ENCODE measurements at regions not wholly inside any gene's neighbourhood (a gene's known extent, or its start where the extent isn't known, plus 50 kb on each side); places are given as distances from the start of the nearest gene placed in this dataset.

DNA sequence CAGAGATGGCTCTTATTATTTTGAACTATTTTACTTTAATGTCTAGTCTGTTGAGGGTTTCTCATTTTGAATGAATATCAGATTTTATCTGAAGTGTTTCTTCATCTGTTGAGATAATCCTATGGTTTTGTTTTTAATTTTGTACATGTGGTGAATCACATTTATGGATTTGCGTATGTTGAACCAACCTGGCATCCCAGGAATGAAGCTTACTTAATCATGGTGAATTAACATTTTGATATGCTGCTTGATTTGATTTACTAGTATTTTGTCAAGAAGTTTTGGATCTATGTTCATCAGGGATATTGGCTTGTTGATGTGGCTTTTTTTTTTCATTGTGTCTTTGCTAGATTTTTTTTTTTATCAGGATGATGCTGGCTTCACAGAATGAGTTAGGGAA is 2390.9 kb downstream of the PCDH7 start:
- TF ChIP-seq CEBPB (IDR thresholded peaks at IDR 0.05) (no peak), EP300 (IDR thresholded peaks at IDR 0.05; ENCODE audit: borderline replicate concordance) (no peak), RAD21 (IDR thresholded peaks at IDR 0.05; ENCODE audit: low read depth) (no peak), EGR1 (IDR thresholded peaks at IDR 0.05) (no peak), FOXM1 (IDR thresholded peaks at IDR 0.05; ENCODE audit: borderline replicate concordance, low read depth) (no peak), NFIC (IDR thresholded peaks at IDR 0.05) (no peak), TEAD4 (IDR thresholded peaks at IDR 0.05) (no peak)
- TF ChIP-seq, protein P1, sequence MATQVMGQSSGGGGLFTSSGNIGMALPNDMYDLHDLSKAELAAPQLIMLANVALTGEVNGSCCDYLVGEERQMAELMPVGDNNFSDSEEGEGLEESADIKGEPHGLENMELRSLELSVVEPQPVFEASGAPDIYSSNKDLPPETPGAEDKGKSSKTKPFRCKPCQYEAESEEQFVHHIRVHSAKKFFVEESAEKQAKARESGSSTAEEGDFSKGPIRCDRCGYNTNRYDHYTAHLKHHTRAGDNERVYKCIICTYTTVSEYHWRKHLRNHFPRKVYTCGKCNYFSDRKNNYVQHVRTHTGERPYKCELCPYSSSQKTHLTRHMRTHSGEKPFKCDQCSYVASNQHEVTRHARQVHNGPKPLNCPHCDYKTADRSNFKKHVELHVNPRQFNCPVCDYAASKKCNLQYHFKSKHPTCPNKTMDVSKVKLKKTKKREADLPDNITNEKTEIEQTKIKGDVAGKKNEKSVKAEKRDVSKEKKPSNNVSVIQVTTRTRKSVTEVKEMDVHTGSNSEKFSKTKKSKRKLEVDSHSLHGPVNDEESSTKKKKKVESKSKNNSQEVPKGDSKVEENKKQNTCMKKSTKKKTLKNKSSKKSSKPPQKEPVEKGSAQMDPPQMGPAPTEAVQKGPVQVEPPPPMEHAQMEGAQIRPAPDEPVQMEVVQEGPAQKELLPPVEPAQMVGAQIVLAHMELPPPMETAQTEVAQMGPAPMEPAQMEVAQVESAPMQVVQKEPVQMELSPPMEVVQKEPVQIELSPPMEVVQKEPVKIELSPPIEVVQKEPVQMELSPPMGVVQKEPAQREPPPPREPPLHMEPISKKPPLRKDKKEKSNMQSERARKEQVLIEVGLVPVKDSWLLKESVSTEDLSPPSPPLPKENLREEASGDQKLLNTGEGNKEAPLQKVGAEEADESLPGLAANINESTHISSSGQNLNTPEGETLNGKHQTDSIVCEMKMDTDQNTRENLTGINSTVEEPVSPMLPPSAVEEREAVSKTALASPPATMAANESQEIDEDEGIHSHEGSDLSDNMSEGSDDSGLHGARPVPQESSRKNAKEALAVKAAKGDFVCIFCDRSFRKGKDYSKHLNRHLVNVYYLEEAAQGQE (IDR thresholded peaks at IDR 0.05; ENCODE audit: low read depth): no peak
- TF ChIP-seq, protein P2, sequence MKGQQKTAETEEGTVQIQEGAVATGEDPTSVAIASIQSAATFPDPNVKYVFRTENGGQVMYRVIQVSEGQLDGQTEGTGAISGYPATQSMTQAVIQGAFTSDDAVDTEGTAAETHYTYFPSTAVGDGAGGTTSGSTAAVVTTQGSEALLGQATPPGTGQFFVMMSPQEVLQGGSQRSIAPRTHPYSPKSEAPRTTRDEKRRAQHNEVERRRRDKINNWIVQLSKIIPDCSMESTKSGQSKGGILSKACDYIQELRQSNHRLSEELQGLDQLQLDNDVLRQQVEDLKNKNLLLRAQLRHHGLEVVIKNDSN (IDR thresholded peaks at IDR 0.05): no peak

DNA sequence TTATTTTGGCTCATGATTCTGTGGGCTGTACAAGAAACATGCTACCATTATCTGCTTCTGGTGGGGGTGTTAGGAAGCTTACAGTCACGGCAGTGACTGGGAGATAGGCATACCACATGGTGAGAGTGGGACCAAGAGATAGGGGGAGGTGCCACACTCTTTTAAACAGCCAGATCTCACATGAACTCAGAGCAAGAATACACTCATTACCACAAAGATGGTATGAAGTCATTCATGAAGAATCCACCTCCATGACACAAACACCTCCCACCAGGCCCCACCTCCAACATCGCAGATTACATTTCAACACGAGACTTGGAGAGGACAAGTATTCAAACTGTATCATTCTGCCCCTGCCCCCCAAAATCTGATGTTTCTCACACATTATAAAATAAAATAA is 2396.7 kb downstream of the PCDH7 start:
- TF ChIP-seq RAD21 (IDR thresholded peaks at IDR 0.05; ENCODE audit: low read depth) (no peak), TEAD4 (IDR thresholded peaks at IDR 0.05) (no peak), TCF12 (IDR thresholded peaks at IDR 0.05; ENCODE audit: low read depth) (no peak), ZBTB7A (IDR thresholded peaks at IDR 0.05; ENCODE audit: low read depth) (no peak), EP300 (IDR thresholded peaks at IDR 0.05; ENCODE audit: borderline replicate concordance) (no peak), CREB1 (IDR thresholded peaks at IDR 0.05; ENCODE audit: low read depth) (no peak), FOXM1 (IDR thresholded peaks at IDR 0.05; ENCODE audit: borderline replicate concordance, low read depth) (no peak), CEBPB (IDR thresholded peaks at IDR 0.05) (no peak)
- TF ChIP-seq, protein P2 (IDR thresholded peaks at IDR 0.05): no peak
- TF ChIP-seq, protein P1 (IDR thresholded peaks at IDR 0.05; ENCODE audit: low read depth): no peak
- TF ChIP-seq, protein P3, sequence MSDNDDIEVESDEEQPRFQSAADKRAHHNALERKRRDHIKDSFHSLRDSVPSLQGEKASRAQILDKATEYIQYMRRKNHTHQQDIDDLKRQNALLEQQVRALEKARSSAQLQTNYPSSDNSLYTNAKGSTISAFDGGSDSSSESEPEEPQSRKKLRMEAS (IDR thresholded peaks at IDR 0.05): no peak

DNA sequence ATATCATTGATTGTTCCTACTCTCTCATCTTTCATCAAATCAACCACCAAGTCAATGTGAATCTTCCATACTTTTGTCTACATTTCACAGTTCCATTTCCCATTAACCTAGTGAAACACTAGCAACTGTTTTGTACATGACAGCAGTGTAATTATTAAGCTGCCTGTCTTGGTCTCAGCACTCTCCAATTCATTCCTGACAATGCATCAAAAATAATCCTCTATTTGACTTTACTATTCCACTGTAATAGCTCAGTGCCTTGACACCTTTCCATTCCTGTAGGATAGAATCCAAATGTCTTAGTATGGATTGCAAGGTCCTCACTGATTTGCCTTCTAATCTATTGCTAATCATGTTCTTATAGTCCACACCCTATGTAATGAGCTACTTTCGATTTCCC is 2405.8 kb downstream of the PCDH7 start:
- TF ChIP-seq YY1 (IDR thresholded peaks at IDR 0.05; ENCODE audit: low read depth): no peak
- no peak for TF ChIP-seq TEAD4 (IDR thresholded peaks at IDR 0.05)
- TF ChIP-seq, protein P1 (IDR thresholded peaks at IDR 0.05; ENCODE audit: low read depth): no peak

DNA sequence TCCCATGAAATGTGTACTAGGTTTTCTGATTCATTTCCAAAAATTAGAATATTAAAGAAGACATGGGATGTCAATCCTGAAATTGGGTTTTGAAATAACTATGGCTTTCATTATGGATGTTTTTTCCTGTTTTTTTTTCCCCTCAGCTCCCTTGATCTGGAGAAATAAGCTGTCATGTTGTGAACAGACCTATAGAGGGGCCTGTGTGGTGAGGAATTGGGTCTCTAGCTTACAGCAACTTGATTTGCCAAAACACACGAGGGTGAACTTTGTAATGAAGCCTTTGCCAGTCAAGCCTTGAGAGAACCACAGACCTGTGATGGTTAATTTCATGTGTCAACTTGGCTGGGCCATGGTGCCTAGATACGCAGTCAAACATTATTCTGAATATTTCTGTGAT is 2413.6 kb downstream of the PCDH7 start:
- no peak for TF ChIP-seq FOXM1 (IDR thresholded peaks at IDR 0.05; ENCODE audit: borderline replicate concordance, low read depth)
- no peak for TF ChIP-seq RAD21 (IDR thresholded peaks at IDR 0.05; ENCODE audit: low read depth)
- no peak for TF ChIP-seq EGR1 (IDR thresholded peaks at IDR 0.05)
- TF ChIP-seq ZBTB7A (IDR thresholded peaks at IDR 0.05; ENCODE audit: low read depth): no peak
- no peak for TF ChIP-seq NFIC (IDR thresholded peaks at IDR 0.05)
- no peak for TF ChIP-seq CREB1 (IDR thresholded peaks at IDR 0.05; ENCODE audit: low read depth)
- TF ChIP-seq YY1 (IDR thresholded peaks at IDR 0.05; ENCODE audit: low read depth): no peak
- TF ChIP-seq, protein P3 (IDR thresholded peaks at IDR 0.05): no peak
- TF ChIP-seq EP300 (IDR thresholded peaks at IDR 0.05; ENCODE audit: borderline replicate concordance): no peak
- TF ChIP-seq, protein P1 (IDR thresholded peaks at IDR 0.05; ENCODE audit: low read depth): no peak
- no peak for TF ChIP-seq TEAD4 (IDR thresholded peaks at IDR 0.05)
- TF ChIP-seq TAF1 (IDR thresholded peaks at IDR 0.05; ENCODE audit: low read depth): no peak
- TF ChIP-seq, protein P2 (IDR thresholded peaks at IDR 0.05): no peak
